ENCODE measurements at regions not wholly inside any gene's neighbourhood (a gene's known extent, or its start where the extent isn't known, plus 50 kb on each side); places are given as distances from the start of the nearest gene placed in this dataset.

- no peak for TF ChIP-seq POLR2A (IDR thresholded peaks at IDR 0.05)
- TF ChIP-seq CTCF (IDR thresholded peaks at IDR 0.05) = no peak
Observed at GRCh38 chr4:179291657-179292056, 1849.4 kb upstream of the AGA start.
